DND-41 (cell line): ENCODE measurements at regions not wholly inside any gene's neighbourhood (a gene's known extent, or its start where the extent isn't known, plus 50 kb on each side); places are given as distances from the start of the nearest gene placed in this dataset.

ENCODE experiments used
- ATAC-seq: fragments of 200-7000 bp; cut with Tn5 transposase; 3 replicates; pipeline ENCODE4 v1.9.1; 2021; ENCODE audit warnings: low read depth; ENCODE audit not compliant: insufficient read depth
- DNase-seq: peaks from one replicate; pipeline ENCODE4 v3.0.0-alpha.2; 2020
- H2AFZ ChIP-seq: 2 replicates; pipeline ENCODE4 v1.6.0; 2012; ENCODE audit warnings: low read depth, low read length
- H3K27ac ChIP-seq: 2 replicates; pipeline ENCODE4 v1.5.1; 2012; ENCODE audit warnings: low read length, inconsistent platforms
- H3K27me3 ChIP-seq: fragments of 200-600 bp; sonication (generic); 2 replicates; pipeline ENCODE4 v1.6.0; 2012; ENCODE audit warnings: low read length, mild to moderate bottlenecking, inconsistent platforms; ENCODE audit not compliant: insufficient read depth, poor library complexity
- H3K36me3 ChIP-seq: 2 replicates; pipeline ENCODE4 v1.5.1; 2012; ENCODE audit warnings: low read length, inconsistent platforms; ENCODE audit not compliant: insufficient read depth
- H3K4me1 ChIP-seq: 2 replicates; pipeline ENCODE4 v1.5.1; 2012; ENCODE audit warnings: mild to moderate bottlenecking, low read length; ENCODE audit not compliant: insufficient read depth
- H3K4me2 ChIP-seq: 2 replicates; pipeline ENCODE4 v1.6.0; 2012; ENCODE audit warnings: mild to moderate bottlenecking, moderate library complexity, low read length, inconsistent platforms; ENCODE audit not compliant: insufficient read depth
- H3K4me3 ChIP-seq, 2 experiments: fragments of 200-600 bp in 1 of 2; shearing (Covaris generic) in 1 of 2; 2 replicates each; pipeline ENCODE4 v1.5.1; 2012 to 2016; ENCODE audit warnings: inconsistent platforms in 2 of 2, low read length in 2 of 2, mild to moderate bottlenecking in 2 of 2, low read depth in 1 of 2, moderate library complexity in 1 of 2
- H3K79me2 ChIP-seq: 2 replicates; pipeline ENCODE4 v1.6.0; 2012; ENCODE audit warnings: low read length, inconsistent platforms; ENCODE audit not compliant: insufficient read depth
- H3K9ac ChIP-seq: 2 replicates; pipeline ENCODE4 v1.6.0; 2012; ENCODE audit warnings: low read depth, mild to moderate bottlenecking, inconsistent platforms, low read length, moderate library complexity
- H3K9me3 ChIP-seq: 2 replicates; pipeline ENCODE4 v1.5.1; 2012; ENCODE audit warnings: low read length, moderate library complexity, mild to moderate bottlenecking, inconsistent platforms; ENCODE audit not compliant: insufficient read depth, severe bottlenecking
- H4K20me1 ChIP-seq: 2 replicates; pipeline ENCODE4 v1.6.0; 2012; ENCODE audit warnings: low read length; ENCODE audit not compliant: insufficient read depth
- EZH2 ChIP-seq: IDR thresholded peaks from 3 replicates; pipeline ENCODE4 v1.6.1; 2012; ENCODE audit warnings: borderline replicate concordance, low read depth, mild to moderate bottlenecking, moderate library complexity, low read length, inconsistent platforms; ENCODE audit not compliant: severe bottlenecking
- TF ChIP-seq, protein P1 (sequence below): IDR thresholded peaks from 2 replicates; pipeline ENCODE4 v1.5.1; 2012; ENCODE audit warnings: borderline replicate concordance, low read length, moderate library complexity, mild to moderate bottlenecking; ENCODE audit not compliant: poor library complexity, severe bottlenecking; ENCODE audit errors: extremely low read depth

GRCh38 chr2:2574401-2575180 lies 243.5 kb upstream of the MYT1L start:
- Histone ChIP-seq H3K9me3 (peaks cover 16% of the 10 kb centered on the region), H3K27me3 (no peaks in the 10 kb centered on the region), H3K4me1 (no peaks in the 10 kb centered on the region), H3K79me2 (no peaks in the 10 kb centered on the region), H4K20me1 (no peaks in the 10 kb centered on the region), H3K9ac (no peak overlapping the region), H3K4me3 (no peak overlapping the region), H3K36me3 (no peaks in the 10 kb centered on the region), H2AFZ (no peak overlapping the region), H3K27ac (no peak overlapping the region), H3K4me2 (no peak overlapping the region)
- no peak for DNase-seq
- ATAC-seq, result no peak
- TF ChIP-seq, protein P1, sequence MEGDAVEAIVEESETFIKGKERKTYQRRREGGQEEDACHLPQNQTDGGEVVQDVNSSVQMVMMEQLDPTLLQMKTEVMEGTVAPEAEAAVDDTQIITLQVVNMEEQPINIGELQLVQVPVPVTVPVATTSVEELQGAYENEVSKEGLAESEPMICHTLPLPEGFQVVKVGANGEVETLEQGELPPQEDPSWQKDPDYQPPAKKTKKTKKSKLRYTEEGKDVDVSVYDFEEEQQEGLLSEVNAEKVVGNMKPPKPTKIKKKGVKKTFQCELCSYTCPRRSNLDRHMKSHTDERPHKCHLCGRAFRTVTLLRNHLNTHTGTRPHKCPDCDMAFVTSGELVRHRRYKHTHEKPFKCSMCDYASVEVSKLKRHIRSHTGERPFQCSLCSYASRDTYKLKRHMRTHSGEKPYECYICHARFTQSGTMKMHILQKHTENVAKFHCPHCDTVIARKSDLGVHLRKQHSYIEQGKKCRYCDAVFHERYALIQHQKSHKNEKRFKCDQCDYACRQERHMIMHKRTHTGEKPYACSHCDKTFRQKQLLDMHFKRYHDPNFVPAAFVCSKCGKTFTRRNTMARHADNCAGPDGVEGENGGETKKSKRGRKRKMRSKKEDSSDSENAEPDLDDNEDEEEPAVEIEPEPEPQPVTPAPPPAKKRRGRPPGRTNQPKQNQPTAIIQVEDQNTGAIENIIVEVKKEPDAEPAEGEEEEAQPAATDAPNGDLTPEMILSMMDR, result no peak

- Histone ChIP-seq H3K79me2 (no peaks in the 10 kb centered on the region), H3K27ac (no peak overlapping the region), H3K4me2 (no peak overlapping the region), H3K4me3 (no peak overlapping the region), H3K9ac (no peak overlapping the region), H3K9me3 (peaks cover 16% of the 10 kb centered on the region), H3K4me1 (no peaks in the 10 kb centered on the region), H2AFZ (no peak overlapping the region), H3K27me3 (no peaks in the 10 kb centered on the region), H4K20me1 (no peaks in the 10 kb centered on the region), H3K36me3 (no peaks in the 10 kb centered on the region)
- DNase-seq (no peak), ATAC-seq (no peak)
- TF ChIP-seq, protein P1, result no peak
- no peak for TF ChIP-seq EZH2
Measured at GRCh38 chr2:2573658-2574293, 242.7 kb upstream of the MYT1L start.

GRCh38 chr2:2573205-2573604 lies 242.1 kb upstream of the MYT1L start:
- Histone ChIP-seq H3K9ac (no peak overlapping the region), H3K4me2 (no peak overlapping the region), H3K4me3 (no peak overlapping the region), H3K79me2 (no peaks in the 10 kb centered on the region), H2AFZ (no peak overlapping the region), H3K36me3 (no peaks in the 10 kb centered on the region), H4K20me1 (no peaks in the 10 kb centered on the region), H3K4me1 (no peaks in the 10 kb centered on the region), H3K9me3 (peaks cover 16% of the 10 kb centered on the region), H3K27me3 (no peaks in the 10 kb centered on the region), H3K27ac (no peak overlapping the region)
- DNase-seq, result no peak
- TF ChIP-seq, protein P1, result no peak
- ATAC-seq, result no peak
